Ascending aorta (tissue), 2 donors: ENCODE measurements at regions not wholly inside any gene's neighbourhood (a gene's known extent, or its start where the extent isn't known, plus 50 kb on each side); places are given as distances from the start of the nearest gene placed in this dataset.

ENCODE experiments used
- DNase-seq, 2 donors: peaks; one replicate each; pipeline ENCODE4 v3.0.0-alpha.2; 2019; ENCODE audit warnings: low spot score in 2 of 2
- H3K27ac ChIP-seq, 2 donors: fragments of 200-600 bp; sonication (generic); one replicate each; pipeline ENCODE4 v1.5.1; 2016 to 2017; ENCODE audit warnings: mild to moderate bottlenecking in 1 of 2
- H3K27me3 ChIP-seq: fragments of 200-600 bp; sonication (generic); one replicate; pipeline ENCODE4 v1.5.1; 2017
- H3K36me3 ChIP-seq, 2 donors: fragments of 200-600 bp; sonication (generic); one replicate each; pipeline ENCODE4 v1.5.1; 2016
- H3K4me1 ChIP-seq, 2 donors: fragments of 200-600 bp; sonication (generic); one replicate each; pipeline ENCODE4 v1.5.1; 2016 to 2017; ENCODE audit warnings: mild to moderate bottlenecking in 1 of 2
- H3K4me3 ChIP-seq, 2 donors: fragments of 200-600 bp; sonication (generic); one replicate each; pipeline ENCODE4 v1.5.1; 2016 to 2017; ENCODE audit warnings: mild to moderate bottlenecking in 1 of 2
- H3K9me3 ChIP-seq, 2 donors: fragments of 200-600 bp; sonication (generic); one replicate each; pipeline ENCODE4 v1.5.1; 2016
- CTCF ChIP-seq, 3 experiments: fragments of 200-600 bp in 2 of 3; fragments of 450-650 bp in 1 of 3; sonication (generic) in 2 of 3; IDR thresholded peaks; one replicate each; pipeline ENCODE4 v1.5.1; 2016 to 2019; ENCODE audit warnings: antibody characterized with exemption in 3 of 3, mild to moderate bottlenecking in 1 of 3, moderate library complexity in 1 of 3
- intact Hi-C: fragments of 100-400 bp; cut with DNase I; formaldehyde crosslinking; loops from one replicate; pipeline ENCODE4 v1.15.1; 2023

- H3K27me3 ChIP-seq = no peaks in the 10 kb centered on the region
- H3K4me1 ChIP-seq = no peaks in the 10 kb centered on the region
- H3K4me3 ChIP-seq = no peak overlapping the region
- H3K27ac ChIP-seq = no peak overlapping the region
- no peak for TF ChIP-seq CTCF (IDR thresholded peaks at IDR 0.05)
- DNase-seq = no peak
- H3K36me3 ChIP-seq = peaks cover 0 to 20% of the 10 kb centered on the region in 2 donors
- no peaks in the 10 kb centered on the region for H3K9me3 ChIP-seq
- intact Hi-C loops = no loop called here
Measured at GRCh38 chr7:112897839-112898431, 107.7 kb upstream of the TMEM168 start.

- intact Hi-C loops = no loop called here
- TF ChIP-seq CTCF (IDR thresholded peaks at IDR 0.05) = no peak
- no peak for DNase-seq
- no peak overlapping the region for H3K4me3 ChIP-seq
- H3K9me3 ChIP-seq = no peaks in the 10 kb centered on the region
- H3K27ac ChIP-seq = no peak overlapping the region
- H3K27me3 ChIP-seq = no peaks in the 10 kb centered on the region
- H3K36me3 ChIP-seq = peaks cover 0 to 28% of the 10 kb centered on the region in 2 donors
- H3K4me1 ChIP-seq = no peaks in the 10 kb centered on the region
Measured at GRCh38 chr7:112896026-112896601, 105.9 kb upstream of the TMEM168 start.

DNA sequence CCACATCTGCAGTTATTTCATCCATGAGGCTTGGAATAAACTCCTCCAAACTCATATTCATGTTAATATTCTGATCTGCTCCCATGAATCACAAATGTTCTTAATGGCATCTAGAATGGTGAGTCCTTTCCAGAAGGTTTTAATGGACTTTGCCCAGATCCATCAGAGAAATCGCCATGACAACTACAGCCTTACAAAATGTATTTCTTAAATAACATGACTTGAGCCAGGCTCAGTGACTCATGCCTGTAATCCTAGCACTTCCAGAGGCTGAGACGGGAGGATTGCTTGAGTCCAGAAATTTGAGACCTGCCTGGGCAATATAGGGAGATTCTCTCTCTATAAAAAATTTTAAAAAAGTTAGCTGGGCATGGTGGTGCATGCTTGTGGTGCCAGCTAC, 102.1 kb upstream of the TMEM168 start:
- Histone ChIP-seq H3K9me3 (no peaks in the 10 kb centered on the region), H3K27ac (no peak overlapping the region), H3K4me3 (no peak overlapping the region), H3K4me1 (no peaks in the 10 kb centered on the region), H3K36me3 (peaks cover 0 to 28% of the 10 kb centered on the region in 2 donors), H3K27me3 (no peaks in the 10 kb centered on the region)
- TF ChIP-seq CTCF (IDR thresholded peaks at IDR 0.05) = no peak
- intact Hi-C loops = no loop called here
- DNase-seq = no peak

- no peak overlapping the region for H3K4me3 ChIP-seq
- no peaks in the 10 kb centered on the region for H3K4me1 ChIP-seq
- no peak overlapping the region for H3K27ac ChIP-seq
- no peaks in the 10 kb centered on the region for H3K9me3 ChIP-seq
- intact Hi-C loops = no loop called here
- H3K27me3 ChIP-seq = no peaks in the 10 kb centered on the region
- H3K36me3 ChIP-seq = peaks cover 0 to 28% of the 10 kb centered on the region in 2 donors
- no peak for DNase-seq
- TF ChIP-seq CTCF (IDR thresholded peaks at IDR 0.05) = no peak
Measured at GRCh38 chr7:112891698-112892097, 101.5 kb upstream of the TMEM168 start.

GRCh38 chr7:112889834-112890438, 99.7 kb upstream of the TMEM168 start:
- Histone ChIP-seq H3K4me3 (no peak overlapping the region), H3K27me3 (no peaks in the 10 kb centered on the region), H3K36me3 (peaks cover 0 to 28% of the 10 kb centered on the region in 2 donors), H3K27ac (no peak overlapping the region), H3K4me1 (no peaks in the 10 kb centered on the region), H3K9me3 (no peaks in the 10 kb centered on the region)
- no peak for TF ChIP-seq CTCF (IDR thresholded peaks at IDR 0.05)
- intact Hi-C loops = no loop called here
- no peak for DNase-seq
